Dendritic cell treated with granulocyte-macrophage colony-stimulating factor and Interleukin-4, amounts not matched to agents 40 ng/mL and 50 ng/mL, for 4 days (primary cell): ENCODE measurements at regions not wholly inside any gene's neighbourhood (a gene's known extent, or its start where the extent isn't known, plus 50 kb on each side); places are given as distances from the start of the nearest gene placed in this dataset.

Experiments
- H3K27ac Mint-ChIP-seq: one replicate; pipeline ENCODE4 v1.8.0; 2022; ENCODE audit warnings: mild to moderate bottlenecking, mixed read lengths
- H3K27me3 Mint-ChIP-seq: one replicate; pipeline ENCODE4 v1.8.0; 2022; ENCODE audit warnings: mild to moderate bottlenecking, mixed read lengths
- H3K36me3 Mint-ChIP-seq: one replicate; pipeline ENCODE4 v1.8.0; 2022; ENCODE audit warnings: low read depth, mixed read lengths
- H3K4me1 Mint-ChIP-seq: one replicate; pipeline ENCODE4 v1.8.0; 2022; ENCODE audit warnings: low read depth, mixed read lengths
- H3K4me3 Mint-ChIP-seq: one replicate; pipeline ENCODE4 v1.8.0; 2022; ENCODE audit warnings: mild to moderate bottlenecking, moderate library complexity, mixed read lengths
- H3K9me3 Mint-ChIP-seq: one replicate; pipeline ENCODE4 v1.8.0; 2022; ENCODE audit warnings: mixed read lengths
- intact Hi-C: fragments of 100-400 bp; cut with micrococcal nuclease; formaldehyde crosslinking; loops from one replicate; pipeline ENCODE4 v1.15.0; 2022

DNA sequence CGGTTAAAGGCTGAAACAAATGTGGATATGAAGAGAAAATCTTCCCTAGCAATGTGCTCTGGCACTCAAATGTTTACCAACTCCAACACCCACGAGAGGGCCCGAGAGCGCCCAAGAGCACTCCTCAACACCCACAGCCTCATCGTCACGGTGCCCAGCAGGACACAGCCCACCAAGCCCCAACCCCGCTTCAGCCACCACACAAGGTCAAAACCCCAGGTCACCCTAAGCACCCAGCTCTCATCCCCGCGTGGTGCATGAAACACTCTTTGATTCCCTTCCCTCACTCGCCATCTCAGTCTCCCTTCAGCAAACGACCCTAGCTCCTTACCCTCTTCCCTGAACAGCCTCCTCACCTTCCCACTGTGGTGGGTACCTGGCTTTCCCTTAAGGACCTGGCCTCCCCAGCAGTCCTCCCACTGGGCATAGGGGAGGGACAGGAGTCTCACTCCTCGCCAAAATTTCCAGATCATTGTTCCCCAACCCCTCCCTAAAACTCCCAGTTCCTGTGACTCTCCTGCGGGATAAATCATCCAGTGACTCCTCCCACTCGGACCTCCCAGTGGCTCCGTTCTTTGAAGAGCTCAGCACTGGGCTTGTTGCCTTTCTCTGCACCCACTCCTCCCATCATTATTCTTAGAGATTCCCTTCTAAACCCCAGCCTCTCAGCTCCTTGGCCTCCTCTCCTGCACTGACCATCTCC is 170.4 kb upstream of the SYT6 start:
- no peak overlapping the region for H3K4me3 Mint-ChIP-seq
- H3K4me1 Mint-ChIP-seq = no peaks in the 10 kb centered on the region
- H3K27me3 Mint-ChIP-seq = no peaks in the 10 kb centered on the region
- no peaks in the 10 kb centered on the region for H3K9me3 Mint-ChIP-seq
- H3K27ac Mint-ChIP-seq = no peak overlapping the region
- no peaks in the 10 kb centered on the region for H3K36me3 Mint-ChIP-seq
- intact Hi-C loops = no loop called here

DNA sequence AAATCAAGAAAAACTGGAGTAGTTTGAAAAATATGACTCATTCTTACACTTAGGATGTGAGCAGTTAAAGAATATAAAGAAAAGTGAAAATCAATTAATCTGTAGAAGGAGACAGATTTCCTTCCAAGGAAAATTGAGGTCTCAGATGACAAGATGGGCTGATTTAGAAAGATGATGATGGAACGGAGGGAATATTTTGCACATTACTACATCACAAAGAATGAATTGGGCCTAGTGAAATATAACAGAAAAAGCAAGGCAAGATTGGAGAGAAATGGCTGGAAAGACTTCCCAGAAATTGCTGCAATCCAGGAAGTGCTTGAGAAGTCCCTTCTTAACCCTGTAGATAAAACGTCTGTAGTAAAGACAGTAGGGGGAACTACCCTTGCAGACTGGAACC is 169.1 kb upstream of the SYT6 start:
- H3K36me3 Mint-ChIP-seq = no peaks in the 10 kb centered on the region
- H3K9me3 Mint-ChIP-seq = no peaks in the 10 kb centered on the region
- intact Hi-C loops = no loop called here
- H3K27me3 Mint-ChIP-seq = peaks cover under 1% of the 10 kb centered on the region
- H3K4me3 Mint-ChIP-seq = no peak overlapping the region
- no peak overlapping the region for H3K27ac Mint-ChIP-seq
- no peaks in the 10 kb centered on the region for H3K4me1 Mint-ChIP-seq

DNA sequence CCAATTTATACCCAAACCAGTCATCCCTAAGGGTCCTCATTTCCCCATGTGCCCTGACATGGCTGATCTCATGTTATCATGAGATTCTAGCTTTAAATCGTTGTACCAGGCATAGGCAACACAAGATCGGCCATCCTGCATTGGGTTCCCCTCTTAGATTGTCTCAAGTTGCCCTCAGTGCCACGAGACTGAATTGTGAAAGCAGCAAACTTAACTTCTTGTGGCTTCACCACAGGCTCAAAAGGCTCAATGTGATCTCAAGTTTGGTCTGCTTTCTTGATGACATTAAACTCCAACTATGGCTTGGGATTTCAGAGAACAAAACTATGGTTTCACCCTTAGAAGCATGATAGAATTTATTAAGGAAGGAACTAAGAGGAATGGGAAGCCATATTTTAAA is 168.5 kb upstream of the SYT6 start:
- intact Hi-C loops = no loop called here
- H3K27me3 Mint-ChIP-seq = peaks cover 3% of the 10 kb centered on the region
- H3K9me3 Mint-ChIP-seq = no peaks in the 10 kb centered on the region
- H3K4me1 Mint-ChIP-seq = no peaks in the 10 kb centered on the region
- no peak overlapping the region for H3K27ac Mint-ChIP-seq
- no peaks in the 10 kb centered on the region for H3K36me3 Mint-ChIP-seq
- H3K4me3 Mint-ChIP-seq = no peak overlapping the region

DNA sequence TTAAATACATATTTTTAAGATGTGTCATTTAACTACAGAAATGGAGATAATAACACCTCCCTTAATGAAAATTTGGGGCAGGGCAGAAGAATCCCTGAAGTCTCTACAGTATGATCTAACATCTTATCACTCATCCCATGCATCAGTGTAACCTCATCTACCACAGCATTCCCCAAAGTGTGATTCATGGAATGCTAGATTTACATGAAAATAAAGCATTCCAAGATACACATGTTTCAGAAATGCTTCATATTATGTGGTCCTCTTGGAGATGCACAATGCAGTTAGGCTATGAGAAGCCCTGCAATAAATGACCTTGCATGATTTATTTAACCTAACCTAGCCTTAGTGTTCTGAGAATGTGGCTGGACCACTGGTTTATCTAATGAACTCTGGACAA is 166.9 kb upstream of the SYT6 start:
- Mint-ChIP-seq H3K4me3 (no peak overlapping the region), H3K4me1 (no peaks in the 10 kb centered on the region), H3K27me3 (peaks cover 3% of the 10 kb centered on the region), H3K9me3 (no peaks in the 10 kb centered on the region), H3K36me3 (no peaks in the 10 kb centered on the region), H3K27ac (no peak overlapping the region)
- intact Hi-C loops = no loop called here

DNA sequence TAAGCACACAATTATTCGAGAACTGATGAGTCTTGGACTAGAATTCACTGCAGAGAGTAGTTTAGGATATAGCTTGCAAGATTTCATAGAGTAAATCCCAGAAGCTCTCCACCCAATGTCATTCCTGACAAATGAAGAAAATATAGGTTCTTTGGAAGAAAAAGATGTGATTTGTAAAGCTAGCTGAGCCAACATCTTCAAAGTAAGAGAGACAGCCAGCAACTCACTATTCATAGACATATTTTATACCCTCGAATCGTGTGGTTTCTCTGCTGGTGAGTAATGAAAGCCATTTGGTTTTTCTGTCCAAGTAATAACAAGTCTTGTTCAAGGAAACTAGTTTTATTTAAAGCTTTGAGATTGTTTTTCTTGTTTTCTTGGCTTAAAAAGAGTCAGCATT is 165.7 kb upstream of the SYT6 start:
- H3K9me3 Mint-ChIP-seq = no peaks in the 10 kb centered on the region
- no peak overlapping the region for H3K4me3 Mint-ChIP-seq
- H3K27ac Mint-ChIP-seq = no peak overlapping the region
- H3K4me1 Mint-ChIP-seq = no peaks in the 10 kb centered on the region
- no peaks in the 10 kb centered on the region for H3K36me3 Mint-ChIP-seq
- H3K27me3 Mint-ChIP-seq = peaks cover 3% of the 10 kb centered on the region
- intact Hi-C loops = no loop called here

DNA sequence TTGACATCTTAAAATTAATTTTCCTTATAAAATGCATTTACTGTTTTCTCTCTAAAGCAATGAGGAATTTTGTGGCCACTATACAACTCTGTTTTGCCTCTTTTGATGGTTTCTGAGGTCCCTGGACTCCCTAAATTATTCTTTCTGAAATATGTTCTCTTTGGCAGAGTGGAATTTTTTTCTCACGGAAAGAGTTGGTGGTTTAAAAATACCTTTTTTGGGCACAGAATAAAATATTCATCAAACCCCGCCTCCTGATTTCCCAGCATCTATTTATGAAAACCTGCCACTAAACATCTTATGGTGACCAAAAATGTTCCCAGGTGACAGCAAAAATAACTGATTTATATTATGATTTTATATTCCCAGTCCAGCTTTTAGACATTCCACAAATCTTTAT is 165.3 kb upstream of the SYT6 start:
- no peaks in the 10 kb centered on the region for H3K4me1 Mint-ChIP-seq
- H3K9me3 Mint-ChIP-seq = no peaks in the 10 kb centered on the region
- peaks cover 3% of the 10 kb centered on the region for H3K27me3 Mint-ChIP-seq
- H3K36me3 Mint-ChIP-seq = no peaks in the 10 kb centered on the region
- no peak overlapping the region for H3K27ac Mint-ChIP-seq
- intact Hi-C loops = no loop called here
- H3K4me3 Mint-ChIP-seq = no peak overlapping the region

DNA sequence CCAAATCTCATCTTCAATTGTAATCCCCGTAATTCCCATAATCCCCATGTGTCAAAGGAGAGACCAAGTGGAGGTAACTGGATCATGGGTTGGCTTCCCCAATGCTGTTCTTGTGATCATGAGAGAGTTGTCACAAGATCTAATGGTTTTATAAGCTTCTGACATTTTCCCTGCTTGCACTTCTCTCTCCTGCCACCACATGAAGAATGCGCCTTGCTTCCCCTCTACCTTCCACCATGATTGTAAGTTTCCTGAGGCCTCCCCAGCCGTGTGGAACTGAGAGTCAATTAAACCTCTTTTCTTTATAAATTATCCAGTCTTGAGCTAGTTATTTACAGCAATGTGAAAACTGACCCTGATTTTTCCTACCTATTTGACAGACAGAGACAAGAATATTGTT is 162.5 kb upstream of the SYT6 start:
- Mint-ChIP-seq H3K27me3 (peaks cover 3% of the 10 kb centered on the region), H3K36me3 (no peaks in the 10 kb centered on the region), H3K9me3 (peaks cover 7% of the 10 kb centered on the region), H3K4me1 (no peaks in the 10 kb centered on the region), H3K4me3 (no peak overlapping the region), H3K27ac (no peak overlapping the region)
- intact Hi-C loops = no loop called here

DNA sequence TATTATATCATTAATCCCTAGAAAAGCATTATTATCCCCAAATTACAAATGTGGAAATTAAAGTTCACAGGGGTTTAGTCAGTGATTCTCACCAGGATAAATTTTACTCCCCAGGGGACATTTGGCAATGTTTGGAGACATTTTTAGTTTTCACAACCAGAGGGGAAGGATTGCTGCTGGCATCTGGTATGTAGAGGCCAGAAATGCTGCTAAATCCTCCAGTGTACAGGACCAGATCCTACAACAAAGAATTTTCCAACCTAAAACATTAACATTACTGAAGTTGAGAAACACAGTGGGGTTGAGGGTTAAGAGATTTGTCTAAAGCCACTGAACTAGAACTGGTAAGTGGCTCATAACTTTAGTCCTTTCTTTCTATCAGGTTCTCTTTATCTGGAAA is 162.0 kb upstream of the SYT6 start:
- no peak overlapping the region for H3K4me3 Mint-ChIP-seq
- peaks cover 3% of the 10 kb centered on the region for H3K27me3 Mint-ChIP-seq
- peaks cover 10% of the 10 kb centered on the region for H3K9me3 Mint-ChIP-seq
- no peak overlapping the region for H3K27ac Mint-ChIP-seq
- intact Hi-C loops = no loop called here
- H3K36me3 Mint-ChIP-seq = no peaks in the 10 kb centered on the region
- H3K4me1 Mint-ChIP-seq = no peaks in the 10 kb centered on the region

DNA sequence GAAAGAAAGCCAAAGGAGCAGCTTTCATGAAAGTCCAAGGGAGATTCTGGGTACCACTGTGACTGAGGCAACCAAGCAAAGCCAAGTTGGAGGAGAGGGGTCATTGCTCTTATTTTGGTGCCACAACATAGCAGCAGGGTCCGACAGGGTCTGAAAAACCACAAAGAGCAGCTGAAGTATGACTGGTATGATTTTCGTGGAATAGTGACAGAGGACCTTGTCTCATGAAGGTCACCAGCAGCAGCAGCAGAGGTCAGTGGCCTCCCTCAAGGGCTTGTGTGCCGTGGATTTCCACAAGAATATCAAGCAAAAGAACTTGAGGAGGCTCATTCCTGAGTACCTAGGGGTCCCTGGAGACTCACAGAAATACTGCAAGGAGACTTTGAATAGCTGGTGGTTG is 160.9 kb upstream of the SYT6 start:
- H3K27ac Mint-ChIP-seq = no peak overlapping the region
- no peaks in the 10 kb centered on the region for H3K36me3 Mint-ChIP-seq
- peaks cover 10% of the 10 kb centered on the region for H3K9me3 Mint-ChIP-seq
- H3K27me3 Mint-ChIP-seq = peaks cover 3% of the 10 kb centered on the region
- intact Hi-C loops = no loop called here
- no peaks in the 10 kb centered on the region for H3K4me1 Mint-ChIP-seq
- H3K4me3 Mint-ChIP-seq = no peak overlapping the region

DNA sequence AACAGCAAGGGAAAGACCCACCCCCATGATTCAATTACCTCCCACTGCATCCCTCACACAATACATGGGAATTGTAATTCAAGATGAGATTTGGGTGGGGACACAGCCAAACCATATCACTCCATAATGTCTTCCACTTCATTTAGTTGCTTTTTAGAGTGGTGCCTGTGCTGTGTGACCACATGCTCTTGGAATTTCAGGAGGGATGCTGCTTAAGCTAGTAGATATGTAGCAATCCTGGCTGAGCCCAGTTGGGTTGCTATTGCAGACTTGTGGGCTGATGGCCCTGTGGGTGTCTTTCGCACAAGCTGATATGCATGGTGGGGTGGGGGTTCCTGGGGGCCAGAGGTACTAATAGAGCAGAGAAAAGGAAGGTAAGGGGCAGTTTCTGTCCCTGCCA is 160.4 kb upstream of the SYT6 start:
- Mint-ChIP-seq H3K4me3 (no peak overlapping the region), H3K4me1 (no peaks in the 10 kb centered on the region), H3K9me3 (peaks cover 10% of the 10 kb centered on the region), H3K27ac (no peak overlapping the region), H3K36me3 (no peaks in the 10 kb centered on the region), H3K27me3 (peaks cover 3% of the 10 kb centered on the region)
- intact Hi-C loops = no loop called here

DNA sequence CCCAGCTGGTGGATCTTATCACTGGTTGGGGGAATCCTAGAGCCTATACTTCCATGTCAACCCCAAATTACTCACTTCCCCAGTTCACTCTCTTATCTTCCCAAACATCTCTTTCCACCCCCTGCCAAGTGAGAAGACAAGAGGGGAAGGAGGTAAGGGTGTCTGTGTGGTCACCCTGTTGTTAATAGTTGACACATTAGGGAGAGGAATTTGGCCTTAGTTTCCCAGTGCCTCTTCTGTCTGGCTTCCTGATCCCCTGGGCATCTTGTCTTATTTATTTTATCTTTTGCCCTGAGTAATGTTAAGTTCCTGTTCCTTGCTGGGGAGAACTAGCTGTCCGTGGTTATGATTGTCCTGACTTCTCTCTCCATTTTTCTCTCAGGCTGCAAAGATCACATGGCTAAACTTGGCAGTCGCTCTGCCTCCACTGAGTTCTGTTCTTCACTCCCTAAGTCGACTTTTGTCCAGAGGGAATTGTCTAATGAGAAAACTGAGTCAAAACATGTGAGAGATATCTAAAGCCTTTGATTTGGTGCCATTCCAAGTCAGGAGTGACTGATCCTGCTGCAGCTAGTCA is 157.1 kb upstream of the SYT6 start:
- peaks cover 5% of the 10 kb centered on the region for H3K27me3 Mint-ChIP-seq
- no peak overlapping the region for H3K27ac Mint-ChIP-seq
- H3K4me3 Mint-ChIP-seq = no peak overlapping the region
- intact Hi-C loops = no loop called here
- H3K36me3 Mint-ChIP-seq = no peaks in the 10 kb centered on the region
- peaks cover 10% of the 10 kb centered on the region for H3K9me3 Mint-ChIP-seq
- H3K4me1 Mint-ChIP-seq = no peaks in the 10 kb centered on the region

DNA sequence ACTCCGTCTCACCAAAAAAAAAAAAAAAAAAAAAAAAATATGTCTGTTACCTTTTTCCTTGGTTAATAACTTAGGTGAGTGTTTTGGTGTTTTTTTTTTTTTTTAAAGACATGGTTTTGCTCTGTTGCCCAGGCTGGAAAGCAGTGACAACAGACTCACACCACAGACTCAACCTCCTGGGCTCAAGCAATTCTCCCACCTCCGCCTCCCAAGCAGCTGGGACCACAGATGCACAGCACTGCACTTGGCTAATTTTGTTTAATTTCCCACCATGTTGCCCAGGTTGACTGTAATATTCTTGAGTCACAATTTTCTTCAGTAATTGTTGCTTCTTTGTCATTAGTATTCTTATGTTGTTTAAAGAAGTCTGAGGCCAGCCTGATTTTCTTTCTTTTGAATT is 149.2 kb upstream of the SYT6 start:
- Mint-ChIP-seq H3K9me3 (peaks cover 9% of the 10 kb centered on the region), H3K4me3 (no peak overlapping the region), H3K27ac (no peak overlapping the region), H3K27me3 (peaks cover 16% of the 10 kb centered on the region), H3K4me1 (no peaks in the 10 kb centered on the region), H3K36me3 (no peaks in the 10 kb centered on the region)
- intact Hi-C loops = no loop called here

DNA sequence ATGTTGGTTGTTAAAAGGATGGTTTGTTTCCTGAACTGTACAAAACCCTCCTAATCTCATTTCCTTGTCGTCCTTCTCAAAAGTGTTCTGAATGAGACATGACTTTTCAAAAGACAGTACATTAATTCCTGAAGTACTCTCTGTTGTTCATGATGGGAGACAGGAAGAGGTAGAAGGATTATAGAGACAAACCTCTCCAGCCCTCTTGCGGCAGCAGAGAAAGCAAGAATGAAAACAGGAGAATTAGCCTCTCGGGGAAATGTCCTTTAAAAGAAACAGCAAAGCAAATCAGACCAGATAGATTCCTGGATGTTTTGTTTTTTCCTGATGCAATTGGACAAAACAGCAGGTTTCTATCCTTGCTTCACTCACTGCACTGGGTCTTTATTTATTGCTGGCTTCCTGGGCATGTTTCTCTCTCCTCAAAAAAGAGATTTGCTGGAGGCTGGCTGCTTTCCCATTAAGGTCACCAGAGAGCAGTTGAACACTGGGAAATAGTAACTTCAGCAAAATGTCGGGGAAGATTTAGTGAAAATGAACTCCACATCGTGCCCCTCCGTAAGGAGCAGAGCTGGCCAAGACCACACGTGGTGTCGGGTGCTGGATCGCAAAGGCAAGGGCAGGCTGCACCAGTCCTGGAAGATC is 145.8 kb upstream of the SYT6 start:
- intact Hi-C loops = no loop called here
- no peak overlapping the region for H3K27ac Mint-ChIP-seq
- H3K36me3 Mint-ChIP-seq = no peaks in the 10 kb centered on the region
- peaks cover 12% of the 10 kb centered on the region for H3K27me3 Mint-ChIP-seq
- no peaks in the 10 kb centered on the region for H3K4me1 Mint-ChIP-seq
- H3K4me3 Mint-ChIP-seq = no peak overlapping the region
- no peaks in the 10 kb centered on the region for H3K9me3 Mint-ChIP-seq

DNA sequence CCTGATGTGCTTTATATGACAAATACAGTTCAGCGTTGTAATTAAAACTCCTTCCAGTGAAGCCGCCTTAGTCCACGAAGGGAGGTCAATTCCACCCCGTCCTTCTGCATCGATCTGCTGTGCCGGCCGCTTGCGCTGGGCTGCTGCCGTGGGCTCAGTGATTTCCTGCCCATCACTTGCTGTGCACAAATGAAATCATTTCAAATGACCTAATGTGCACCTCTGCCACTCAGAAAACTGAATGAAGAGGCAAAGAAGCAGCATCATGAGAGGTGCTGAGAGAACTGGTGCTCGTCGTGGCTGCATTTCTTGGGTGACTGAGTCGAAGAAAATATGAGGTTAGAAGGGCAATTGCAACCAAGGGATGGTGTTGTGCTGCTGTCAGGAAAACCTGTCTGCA is 144.3 kb upstream of the SYT6 start:
- no peaks in the 10 kb centered on the region for H3K36me3 Mint-ChIP-seq
- H3K9me3 Mint-ChIP-seq = no peaks in the 10 kb centered on the region
- peaks cover 15% of the 10 kb centered on the region for H3K27me3 Mint-ChIP-seq
- no peak overlapping the region for H3K27ac Mint-ChIP-seq
- intact Hi-C loops = no loop called here
- H3K4me1 Mint-ChIP-seq = no peaks in the 10 kb centered on the region
- H3K4me3 Mint-ChIP-seq = no peak overlapping the region

DNA sequence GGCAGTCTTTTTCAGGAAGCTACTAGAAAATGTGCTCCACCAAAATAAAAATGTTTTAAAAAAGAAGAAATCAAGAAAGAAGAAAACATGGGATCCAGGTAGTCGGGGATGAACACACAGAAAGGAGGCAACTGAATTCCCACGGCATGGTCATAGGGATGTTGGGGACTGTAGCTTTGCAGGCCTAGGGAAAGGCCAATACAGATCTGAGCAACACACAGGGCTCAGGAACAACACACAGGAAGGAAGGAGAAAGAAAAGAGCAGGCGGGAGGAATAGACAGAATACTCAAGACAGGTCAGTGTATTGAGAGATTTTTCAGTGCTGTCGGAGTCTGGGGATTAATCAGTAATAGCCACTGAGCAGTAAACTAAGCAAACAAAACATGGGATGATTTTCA is 142.7 kb upstream of the SYT6 start:
- Mint-ChIP-seq H3K36me3 (no peaks in the 10 kb centered on the region), H3K27me3 (peaks cover 13% of the 10 kb centered on the region), H3K4me1 (no peaks in the 10 kb centered on the region), H3K27ac (no peak overlapping the region), H3K9me3 (no peaks in the 10 kb centered on the region), H3K4me3 (no peak overlapping the region)
- intact Hi-C loops = no loop called here
